ENCODE measurements at regions not wholly inside any gene's neighbourhood (a gene's known extent, or its start where the extent isn't known, plus 50 kb on each side); places are given as distances from the start of the nearest gene placed in this dataset.

GRCh38 chr15:31219221-31219620, 107.4 kb upstream of the KLF13 start:
- no peaks in the 10 kb centered on the region for H4K20me1 ChIP-seq (ENCODE audit: insufficient read depth, low read length)
- no peaks in the 10 kb centered on the region for H3K27me3 ChIP-seq (replicated peaks; ENCODE audit: insufficient read depth, low read length)
- no peak overlapping the region for H3K9ac ChIP-seq (ENCODE audit: low read length)
- no peak overlapping the region for H3K4me2 ChIP-seq (ENCODE audit: low read depth, low read length)
- H3K4me3 ChIP-seq (ENCODE audit: low read length) = no peak overlapping the region
- H3K9me2 ChIP-seq (replicated peaks; ENCODE audit: insufficient read depth, low read length) = no peaks in the 10 kb centered on the region
- peaks cover 33% of the 10 kb centered on the region for H3F3A ChIP-seq (ENCODE audit: insufficient read depth, low read length)
- no peak for TF ChIP-seq EZH2phosphoT487 (IDR thresholded peaks at IDR 0.05; ENCODE audit: low read length)
- no peak for TF ChIP-seq CTCF (IDR thresholded peaks at IDR 0.05; ENCODE audit: low read length)
- no peak for TF ChIP-seq EZH2 (optimal IDR thresholded peaks at IDR 0.05; ENCODE audit: low read depth, low read length)
- no peak for DNase-seq
- no peak overlapping the region for H2AFZ ChIP-seq (ENCODE audit: low read length)
- H3K27ac ChIP-seq (ENCODE audit: low read length) = no peak overlapping the region
- no peaks in the 10 kb centered on the region for H3K9me3 ChIP-seq (replicated peaks; ENCODE audit: insufficient read depth, low read length)
- H3K79me2 ChIP-seq (ENCODE audit: low read length) = peaks cover 15% of the 10 kb centered on the region
- no peaks in the 10 kb centered on the region for H3K36me3 ChIP-seq (replicated peaks; ENCODE audit: insufficient read depth, low read length)
- peaks cover 14% of the 10 kb centered on the region for H3K4me1 ChIP-seq (ENCODE audit: low read length)

- Histone ChIP-seq H3F3A (ENCODE audit: insufficient read depth, low read length) (peaks cover 28% of the 10 kb centered on the region), H3K27me3 (replicated peaks; ENCODE audit: insufficient read depth, low read length) (no peaks in the 10 kb centered on the region), H3K36me3 (replicated peaks; ENCODE audit: insufficient read depth, low read length) (no peaks in the 10 kb centered on the region), H3K4me2 (ENCODE audit: low read depth, low read length) (no peak overlapping the region), H3K9me2 (replicated peaks; ENCODE audit: insufficient read depth, low read length) (no peaks in the 10 kb centered on the region), H3K4me1 (ENCODE audit: low read length) (peaks cover under 1% of the 10 kb centered on the region; the same call in 1 of the 2 replicates), H2AFZ (ENCODE audit: low read length) (no peak overlapping the region), H3K4me3 (ENCODE audit: low read length) (no peak overlapping the region), H3K9me3 (replicated peaks; ENCODE audit: insufficient read depth, low read length) (no peaks in the 10 kb centered on the region), H3K79me2 (ENCODE audit: low read length) (peaks cover 27% of the 10 kb centered on the region), H4K20me1 (ENCODE audit: insufficient read depth, low read length) (no peaks in the 10 kb centered on the region), H3K9ac (ENCODE audit: low read length) (no peak overlapping the region), H3K27ac (ENCODE audit: low read length) (no peak overlapping the region)
- no peak for DNase-seq
- TF ChIP-seq EZH2phosphoT487 (IDR thresholded peaks at IDR 0.05; ENCODE audit: low read length) (no peak), EZH2 (optimal IDR thresholded peaks at IDR 0.05; ENCODE audit: low read depth, low read length) (no peak), CTCF (IDR thresholded peaks at IDR 0.05; ENCODE audit: low read length) (no peak)
These were observed 104.6 kb upstream of the KLF13 start for GRCh38 chr15:31221936-31222515.

GRCh38 chr15:31222773-31223341, 103.8 kb upstream of the KLF13 start:
- Histone ChIP-seq H3K79me2 (ENCODE audit: low read length) (peaks cover 34% of the 10 kb centered on the region), H3K4me3 (ENCODE audit: low read length) (no peak overlapping the region), H3F3A (ENCODE audit: insufficient read depth, low read length) (peaks cover 24% of the 10 kb centered on the region), H3K9me3 (replicated peaks; ENCODE audit: insufficient read depth, low read length) (no peaks in the 10 kb centered on the region), H3K27me3 (replicated peaks; ENCODE audit: insufficient read depth, low read length) (no peaks in the 10 kb centered on the region), H3K4me1 (ENCODE audit: low read length) (peaks cover 6% of the 10 kb centered on the region), H3K4me2 (ENCODE audit: low read depth, low read length) (no peak overlapping the region), H3K9ac (ENCODE audit: low read length) (no peak overlapping the region), H3K9me2 (replicated peaks; ENCODE audit: insufficient read depth, low read length) (no peaks in the 10 kb centered on the region), H4K20me1 (ENCODE audit: insufficient read depth, low read length) (no peaks in the 10 kb centered on the region), H2AFZ (ENCODE audit: low read length) (no peak overlapping the region), H3K27ac (ENCODE audit: low read length) (no peak overlapping the region), H3K36me3 (replicated peaks; ENCODE audit: insufficient read depth, low read length) (no peaks in the 10 kb centered on the region)
- TF ChIP-seq EZH2phosphoT487 (IDR thresholded peaks at IDR 0.05; ENCODE audit: low read length) (no peak), CTCF (IDR thresholded peaks at IDR 0.05; ENCODE audit: low read length) (no peak), EZH2 (optimal IDR thresholded peaks at IDR 0.05; ENCODE audit: low read depth, low read length) (no peak)
- no peak for DNase-seq

Data from MM.1S (cell line).